Keratinocyte (primary cell): ENCODE measurements at regions not wholly inside any gene's neighbourhood (a gene's known extent, or its start where the extent isn't known, plus 50 kb on each side); places are given as distances from the start of the nearest gene placed in this dataset.

ENCODE experiments used
- EZH2 ChIP-seq: IDR thresholded peaks from one replicate; pipeline ENCODE4 v1.6.1; 2012; ENCODE audit warnings: inconsistent platforms, mild to moderate bottlenecking, low read length, moderate library complexity
- TF ChIP-seq, protein P1 (sequence below), 3 experiments: IDR thresholded peaks in 1 of 3; conservative IDR thresholded peaks in 1 of 3; optimal IDR thresholded peaks in 1 of 3; 2 replicates in 2 of 3; 3 replicates in 1 of 3; pipeline versions ENCODE3 to v1.5.1; 2011; ENCODE audit warnings: low read length in 3 of 3, mild to moderate bottlenecking in 3 of 3, moderate library complexity in 2 of 3, control low read depth in 1 of 3, inconsistent platforms in 1 of 3; ENCODE audit not compliant: insufficient read depth in 2 of 3; ENCODE audit errors: extremely low read depth in 1 of 3

DNA sequence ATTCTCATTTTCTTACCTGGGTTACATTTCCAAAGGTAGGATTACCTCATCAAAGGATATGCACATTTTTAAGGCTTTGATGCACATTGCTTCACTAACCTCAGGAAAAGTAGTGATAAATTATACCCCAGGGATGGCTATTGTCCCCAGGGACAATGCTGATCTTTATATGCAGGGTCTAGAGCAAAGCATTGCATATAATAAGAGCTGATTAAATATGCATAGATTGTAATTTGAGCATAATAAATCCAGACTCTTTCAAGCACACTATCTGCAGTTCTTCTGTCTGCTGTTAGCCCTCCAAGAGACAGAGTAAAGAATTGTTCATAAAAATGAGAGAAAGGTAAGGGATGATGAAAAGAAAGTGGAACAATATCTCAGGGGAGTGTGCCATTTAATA, 57.3 kb upstream of the SYT13 start:
- TF ChIP-seq, protein P1, sequence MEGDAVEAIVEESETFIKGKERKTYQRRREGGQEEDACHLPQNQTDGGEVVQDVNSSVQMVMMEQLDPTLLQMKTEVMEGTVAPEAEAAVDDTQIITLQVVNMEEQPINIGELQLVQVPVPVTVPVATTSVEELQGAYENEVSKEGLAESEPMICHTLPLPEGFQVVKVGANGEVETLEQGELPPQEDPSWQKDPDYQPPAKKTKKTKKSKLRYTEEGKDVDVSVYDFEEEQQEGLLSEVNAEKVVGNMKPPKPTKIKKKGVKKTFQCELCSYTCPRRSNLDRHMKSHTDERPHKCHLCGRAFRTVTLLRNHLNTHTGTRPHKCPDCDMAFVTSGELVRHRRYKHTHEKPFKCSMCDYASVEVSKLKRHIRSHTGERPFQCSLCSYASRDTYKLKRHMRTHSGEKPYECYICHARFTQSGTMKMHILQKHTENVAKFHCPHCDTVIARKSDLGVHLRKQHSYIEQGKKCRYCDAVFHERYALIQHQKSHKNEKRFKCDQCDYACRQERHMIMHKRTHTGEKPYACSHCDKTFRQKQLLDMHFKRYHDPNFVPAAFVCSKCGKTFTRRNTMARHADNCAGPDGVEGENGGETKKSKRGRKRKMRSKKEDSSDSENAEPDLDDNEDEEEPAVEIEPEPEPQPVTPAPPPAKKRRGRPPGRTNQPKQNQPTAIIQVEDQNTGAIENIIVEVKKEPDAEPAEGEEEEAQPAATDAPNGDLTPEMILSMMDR (optimal IDR thresholded peaks at IDR 0.05 in 1 of 3, IDR thresholded peaks at IDR 0.05 in 1 of 3, conservative IDR thresholded peaks at IDR 0.05 in 1 of 3; ENCODE audit: extremely low read depth in 1 of 3, insufficient read depth in 2 of 3, low read length in 3 of 3) = no peak
- TF ChIP-seq EZH2 = no peak
